ENCODE measurements at regions not wholly inside any gene's neighbourhood (a gene's known extent, or its start where the extent isn't known, plus 50 kb on each side); places are given as distances from the start of the nearest gene placed in this dataset.

GRCh38 chr1:81375884-81376548, 424.7 kb upstream of the ADGRL2 start:
- H3K27me3 ChIP-seq (ENCODE audit: insufficient read depth, poor library complexity, severe bottlenecking), result peaks cover 3% of the 10 kb centered on the region
- TF ChIP-seq REST (IDR thresholded peaks at IDR 0.05; ENCODE audit: insufficient replicate concordance, low read depth), result no peak
- no peak overlapping the region for H3K4me3 ChIP-seq (replicated peaks; ENCODE audit: insufficient read depth, low read length)
- H3K27ac ChIP-seq (replicated peaks), result no peak overlapping the region
- no peak for DNase-seq (ENCODE audit: low read depth in 1 of 2, low spot score in 1 of 2)

GRCh38 chr1:81374481-81374880, 426.3 kb upstream of the ADGRL2 start:
- H3K27ac ChIP-seq (replicated peaks), result no peak overlapping the region
- H3K4me3 ChIP-seq (replicated peaks; ENCODE audit: insufficient read depth, low read length), result no peak overlapping the region
- H3K27me3 ChIP-seq (ENCODE audit: insufficient read depth, poor library complexity, severe bottlenecking), result peaks cover 3% of the 10 kb centered on the region
- no peak for DNase-seq (ENCODE audit: low read depth in 1 of 2, low spot score in 1 of 2)
- TF ChIP-seq POLR2AphosphoS5 (IDR thresholded peaks at IDR 0.05; ENCODE audit: low read depth) (no peak), CTCF (IDR thresholded peaks at IDR 0.05; ENCODE audit: insufficient read depth, low read length) (no peak), GABPA (IDR thresholded peaks at IDR 0.05; ENCODE audit: low read depth) (no peak), REST (IDR thresholded peaks at IDR 0.05; ENCODE audit: insufficient replicate concordance, low read depth) (no peak), SPI1 (IDR thresholded peaks at IDR 0.05; ENCODE audit: borderline replicate concordance, low read depth) (no peak)

- TF ChIP-seq POLR2AphosphoS5 (IDR thresholded peaks at IDR 0.05; ENCODE audit: low read depth) (no peak), SPI1 (IDR thresholded peaks at IDR 0.05; ENCODE audit: borderline replicate concordance, low read depth) (no peak), REST (IDR thresholded peaks at IDR 0.05; ENCODE audit: insufficient replicate concordance, low read depth) (no peak), CTCF (IDR thresholded peaks at IDR 0.05; ENCODE audit: insufficient read depth, low read length) (no peak), GABPA (IDR thresholded peaks at IDR 0.05; ENCODE audit: low read depth) (no peak)
- Histone ChIP-seq H3K27ac (replicated peaks) (no peak overlapping the region), H3K4me3 (replicated peaks; ENCODE audit: insufficient read depth, low read length) (no peak overlapping the region), H3K27me3 (ENCODE audit: insufficient read depth, poor library complexity, severe bottlenecking) (peaks cover 3% of the 10 kb centered on the region)
- DNase-seq (ENCODE audit: low read depth in 1 of 2, low spot score in 1 of 2), result no peak
Measured at GRCh38 chr1:81371864-81372263, 428.9 kb upstream of the ADGRL2 start.
